ENCODE measurements at regions not wholly inside any gene's neighbourhood (a gene's known extent, or its start where the extent isn't known, plus 50 kb on each side); places are given as distances from the start of the nearest gene placed in this dataset.

- CTCF ChIA-PET: no interaction called here
- Mint-ChIP-seq H3K36me3 (ENCODE audit: insufficient read depth, unreplicated experiment) (no peaks in the 10 kb centered on the region), H3K9me3 (ENCODE audit: low read depth, unreplicated experiment) (peaks cover 8% of the 10 kb centered on the region), H3K4me1 (ENCODE audit: low read depth, unreplicated experiment) (peaks cover 1% of the 10 kb centered on the region), H3K27me3 (ENCODE audit: unreplicated experiment) (no peaks in the 10 kb centered on the region), H3K27ac (ENCODE audit: unreplicated experiment) (no peak overlapping the region), H3K4me3 (ENCODE audit: low read depth, unreplicated experiment) (no peak overlapping the region)
- intact Hi-C loops (cut with micrococcal nuclease; ENCODE audit: unreplicated experiment): no loop called here
- TF ChIP-seq CTCF (IDR thresholded peaks at IDR 0.05; ENCODE audit: unreplicated experiment): no peak
- DNase-seq: no peak
- BruUV-seq (replicated peaks): no TSS peak
Observed at GRCh38 chr6:110554441-110554840, 78.0 kb upstream of the SLC22A16 start.

GRCh38 chr6:110552901-110553641 lies 76.7 kb upstream of the SLC22A16 start:
- H3K36me3 Mint-ChIP-seq (ENCODE audit: insufficient read depth, unreplicated experiment): no peaks in the 10 kb centered on the region
- BruUV-seq (replicated peaks): no TSS peak
- H3K4me1 Mint-ChIP-seq (ENCODE audit: low read depth, unreplicated experiment): peaks cover 5% of the 10 kb centered on the region
- no peak overlapping the region for H3K4me3 Mint-ChIP-seq (ENCODE audit: low read depth, unreplicated experiment)
- CTCF ChIA-PET: interaction anchor here (0.5 kb wide), 1 partner anchor 125 kb away, joined by 4 read pairs; no protein-coding TSS in a partner anchor
- no peak for TF ChIP-seq CTCF (IDR thresholded peaks at IDR 0.05; ENCODE audit: unreplicated experiment)
- no peaks in the 10 kb centered on the region for H3K27me3 Mint-ChIP-seq (ENCODE audit: unreplicated experiment)
- intact Hi-C loops (cut with micrococcal nuclease; ENCODE audit: unreplicated experiment): no loop called here
- DNase-seq: no peak
- H3K9me3 Mint-ChIP-seq (ENCODE audit: low read depth, unreplicated experiment): peaks cover 8% of the 10 kb centered on the region
- H3K27ac Mint-ChIP-seq (ENCODE audit: unreplicated experiment): no peak overlapping the region

- Mint-ChIP-seq H3K9me3 (ENCODE audit: low read depth, unreplicated experiment) (peaks cover 8% of the 10 kb centered on the region), H3K4me1 (ENCODE audit: low read depth, unreplicated experiment) (peaks cover 15% of the 10 kb centered on the region), H3K36me3 (ENCODE audit: insufficient read depth, unreplicated experiment) (peaks cover 5% of the 10 kb centered on the region), H3K4me3 (ENCODE audit: low read depth, unreplicated experiment) (no peak overlapping the region), H3K27me3 (ENCODE audit: unreplicated experiment) (no peaks in the 10 kb centered on the region), H3K27ac (ENCODE audit: unreplicated experiment) (no peak overlapping the region)
- intact Hi-C loops (cut with micrococcal nuclease; ENCODE audit: unreplicated experiment): no loop called here
- CTCF ChIA-PET: interaction anchor here (0.7 kb wide), 1 partner anchor 13 kb away, joined by 3 read pairs; no protein-coding TSS in a partner anchor
- TF ChIP-seq CTCF (IDR thresholded peaks at IDR 0.05; ENCODE audit: unreplicated experiment): no peak
- no peak for DNase-seq
- BruUV-seq (replicated peaks): no TSS peak
Observed at GRCh38 chr6:110552076-110552475, 75.7 kb upstream of the SLC22A16 start.

- Mint-ChIP-seq H3K9me3 (ENCODE audit: low read depth, unreplicated experiment) (peaks cover 13% of the 10 kb centered on the region), H3K27me3 (ENCODE audit: unreplicated experiment) (no peaks in the 10 kb centered on the region), H3K36me3 (ENCODE audit: insufficient read depth, unreplicated experiment) (peaks cover 10% of the 10 kb centered on the region), H3K4me3 (ENCODE audit: low read depth, unreplicated experiment) (no peak overlapping the region), H3K4me1 (ENCODE audit: low read depth, unreplicated experiment) (peaks cover 25% of the 10 kb centered on the region), H3K27ac (ENCODE audit: unreplicated experiment) (no peak overlapping the region)
- CTCF ChIA-PET: no interaction called here
- intact Hi-C loops (cut with micrococcal nuclease; ENCODE audit: unreplicated experiment): no loop called here
- no peak for DNase-seq
- no TSS peak for BruUV-seq (replicated peaks)
- no peak for TF ChIP-seq CTCF (IDR thresholded peaks at IDR 0.05; ENCODE audit: unreplicated experiment)
Observed at GRCh38 chr6:110551088-110551487, 74.7 kb upstream of the SLC22A16 start.
